Ishikawa (cell line): ENCODE measurements at regions not wholly inside any gene's neighbourhood (a gene's known extent, or its start where the extent isn't known, plus 50 kb on each side); places are given as distances from the start of the nearest gene placed in this dataset.

ENCODE experiments used
- CEBPB ChIP-seq: IDR thresholded peaks from 2 replicates; pipeline ENCODE4 v1.6.1; 2012
- CREB1 ChIP-seq: IDR thresholded peaks from 2 replicates; pipeline ENCODE4 v1.6.1; 2012; ENCODE audit warnings: low read depth
- EGR1 ChIP-seq: IDR thresholded peaks from 2 replicates; pipeline ENCODE4 v1.6.1; 2012
- EP300 ChIP-seq: IDR thresholded peaks from 2 replicates; pipeline ENCODE4 v1.6.1; 2012; ENCODE audit warnings: borderline replicate concordance
- FOXM1 ChIP-seq: IDR thresholded peaks from 2 replicates; pipeline ENCODE4 v1.6.1; 2012; ENCODE audit warnings: low read depth, borderline replicate concordance
- NFIC ChIP-seq: IDR thresholded peaks from 2 replicates; pipeline ENCODE4 v1.6.1; 2012
- RAD21 ChIP-seq: IDR thresholded peaks from 2 replicates; pipeline ENCODE4 v1.6.1; 2012; ENCODE audit warnings: low read depth
- REST ChIP-seq: IDR thresholded peaks from 2 replicates; pipeline ENCODE4 v1.6.1; 2012; ENCODE audit warnings: low read depth, mild to moderate bottlenecking
- TAF1 ChIP-seq: IDR thresholded peaks from 2 replicates; pipeline ENCODE4 v1.6.1; 2012; ENCODE audit warnings: low read depth, mild to moderate bottlenecking
- TCF12 ChIP-seq: IDR thresholded peaks from 2 replicates; pipeline ENCODE4 v1.6.1; 2012; ENCODE audit warnings: low read depth
- TEAD4 ChIP-seq: IDR thresholded peaks from 2 replicates; pipeline ENCODE4 v1.6.1; 2012
- YY1 ChIP-seq: IDR thresholded peaks from 2 replicates; pipeline ENCODE4 v1.6.1; 2012; ENCODE audit warnings: low read depth
- ZBTB7A ChIP-seq: IDR thresholded peaks from 2 replicates; pipeline ENCODE4 v1.6.1; 2012; ENCODE audit warnings: low read depth
- TF ChIP-seq, protein P1 (sequence below): IDR thresholded peaks from 2 replicates; pipeline ENCODE4 v1.6.1; 2012
- TF ChIP-seq, protein P2 (sequence below): IDR thresholded peaks from 2 replicates; pipeline ENCODE4 v1.6.1; 2012

GRCh38 chr5:3372289-3372688 lies 223.3 kb upstream of the IRX1 start:
- TF ChIP-seq TCF12, result no peak
- no peak for TF ChIP-seq YY1
- TF ChIP-seq NFIC, result no peak
- no peak for TF ChIP-seq ZBTB7A
- no peak for TF ChIP-seq FOXM1
- TF ChIP-seq, protein P1, sequence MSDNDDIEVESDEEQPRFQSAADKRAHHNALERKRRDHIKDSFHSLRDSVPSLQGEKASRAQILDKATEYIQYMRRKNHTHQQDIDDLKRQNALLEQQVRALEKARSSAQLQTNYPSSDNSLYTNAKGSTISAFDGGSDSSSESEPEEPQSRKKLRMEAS, result no peak
- no peak for TF ChIP-seq CEBPB
- TF ChIP-seq EP300, result no peak
- TF ChIP-seq EGR1, result no peak
- TF ChIP-seq REST, result no peak
- no peak for TF ChIP-seq TEAD4
- no peak for TF ChIP-seq RAD21
- TF ChIP-seq TAF1, result no peak
- TF ChIP-seq CREB1, result no peak
- TF ChIP-seq, protein P2, sequence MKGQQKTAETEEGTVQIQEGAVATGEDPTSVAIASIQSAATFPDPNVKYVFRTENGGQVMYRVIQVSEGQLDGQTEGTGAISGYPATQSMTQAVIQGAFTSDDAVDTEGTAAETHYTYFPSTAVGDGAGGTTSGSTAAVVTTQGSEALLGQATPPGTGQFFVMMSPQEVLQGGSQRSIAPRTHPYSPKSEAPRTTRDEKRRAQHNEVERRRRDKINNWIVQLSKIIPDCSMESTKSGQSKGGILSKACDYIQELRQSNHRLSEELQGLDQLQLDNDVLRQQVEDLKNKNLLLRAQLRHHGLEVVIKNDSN, result no peak

DNA sequence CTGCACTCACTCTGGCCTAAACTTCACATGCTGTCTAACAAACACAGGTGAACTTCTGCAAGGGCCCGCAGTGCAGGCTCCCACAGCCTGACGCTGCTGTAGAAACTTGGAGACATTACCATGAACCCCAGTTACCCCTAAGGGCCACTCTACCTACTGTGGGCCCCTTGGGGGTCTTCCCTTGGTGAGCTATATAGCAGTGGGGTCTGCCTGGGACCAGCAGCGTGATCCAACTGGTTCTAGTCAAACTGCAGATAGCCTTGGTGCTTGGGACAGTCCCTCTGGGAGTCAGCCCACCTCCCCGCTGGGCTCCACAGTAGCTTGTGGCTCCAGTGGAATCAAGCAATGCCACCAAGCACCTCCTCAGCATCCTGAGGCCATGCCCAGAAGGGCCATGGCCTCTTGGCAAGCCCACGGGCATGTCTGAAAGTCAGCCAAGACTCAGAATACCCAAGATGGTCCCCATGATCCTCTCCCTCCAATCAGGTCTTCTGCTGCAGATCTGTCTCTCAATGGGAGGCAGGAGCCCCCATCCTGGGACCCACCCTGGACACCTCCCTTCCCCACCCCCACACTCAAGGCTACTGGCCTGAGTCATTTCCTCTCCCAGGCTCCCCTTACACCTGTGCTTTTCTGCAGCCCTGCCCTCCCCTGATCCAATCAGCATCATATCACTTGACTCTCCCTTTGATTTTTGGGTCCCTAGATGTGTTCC lies 230.0 kb upstream of the IRX1 start:
- TF ChIP-seq TCF12 (no peak), RAD21 (no peak), TEAD4 (no peak), REST (no peak), ZBTB7A (no peak), EGR1 (no peak), EP300 (no peak), FOXM1 (no peak), CEBPB (no peak), YY1 (no peak), TAF1 (no peak), CREB1 (no peak), NFIC (no peak)
- TF ChIP-seq, protein P2, result no peak
- TF ChIP-seq, protein P1, result no peak

DNA sequence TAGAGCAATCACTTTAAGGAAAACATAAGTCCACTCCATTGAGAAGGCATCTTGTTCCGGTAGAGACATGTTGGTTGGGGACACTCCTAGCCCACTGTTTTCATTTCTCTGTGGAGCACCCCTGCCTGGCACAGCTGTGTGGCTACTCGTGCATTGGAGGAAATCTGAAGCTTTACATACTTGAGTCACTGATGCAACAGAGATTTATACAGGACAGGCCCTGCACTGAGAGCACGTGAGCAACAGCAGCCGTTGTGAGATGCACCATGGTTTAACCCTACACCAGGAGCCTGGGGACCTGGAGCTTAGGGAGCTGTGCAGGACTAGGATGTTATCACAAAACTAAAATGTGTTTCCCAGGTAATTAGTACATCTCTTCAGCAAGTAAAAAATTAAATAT lies 230.7 kb upstream of the IRX1 start:
- TF ChIP-seq, protein P2, result no peak
- TF ChIP-seq YY1 (no peak), REST (no peak), NFIC (no peak), TCF12 (no peak), EGR1 (no peak)

- TF ChIP-seq TEAD4, result no peak
- TF ChIP-seq, protein P2, result no peak
- TF ChIP-seq FOXM1, result no peak
- TF ChIP-seq CREB1, result no peak
- no peak for TF ChIP-seq RAD21
- TF ChIP-seq REST, result no peak
- TF ChIP-seq, protein P1, result no peak
- no peak for TF ChIP-seq NFIC
- TF ChIP-seq ZBTB7A, result no peak
- TF ChIP-seq TCF12, result no peak
- no peak for TF ChIP-seq TAF1
- TF ChIP-seq CEBPB, result no peak
- TF ChIP-seq YY1, result no peak
- TF ChIP-seq EP300, result no peak
- no peak for TF ChIP-seq EGR1
Measured at GRCh38 chr5:3364433-3364832, 231.2 kb upstream of the IRX1 start.
